ENCODE measurements at regions not wholly inside any gene's neighbourhood (a gene's known extent, or its start where the extent isn't known, plus 50 kb on each side); places are given as distances from the start of the nearest gene placed in this dataset.

- DNase-seq (ENCODE audit: low spot score), result no peak
Observed at GRCh38 chr1:55572878-55573734, 357.9 kb upstream of the USP24 start.

- no peak for DNase-seq (ENCODE audit: low spot score)
Observed at GRCh38 chr1:55571767-55572166, 356.6 kb upstream of the USP24 start.

- no peak for DNase-seq (ENCODE audit: low spot score)
Observed at GRCh38 chr1:55569417-55569816, 354.3 kb upstream of the USP24 start.

- no peak for DNase-seq (ENCODE audit: low spot score)
Observed at GRCh38 chr1:55568732-55569131, 353.6 kb upstream of the USP24 start.

- no peak for DNase-seq (ENCODE audit: low spot score)
Observed at GRCh38 chr1:55560266-55560665, 345.1 kb upstream of the USP24 start.

- DNase-seq (ENCODE audit: low spot score), result no peak
Observed at GRCh38 chr1:55559842-55560241, 344.7 kb upstream of the USP24 start.

- DNase-seq (ENCODE audit: low spot score), result no peak
Observed at GRCh38 chr1:55559161-55559611, 344.0 kb upstream of the USP24 start.

GRCh38 chr1:55558515-55558914 lies 343.4 kb upstream of the USP24 start:
- DNase-seq (ENCODE audit: low spot score), result no peak

- no peak for DNase-seq (ENCODE audit: low spot score)
Observed at GRCh38 chr1:55555956-55556725, 341.0 kb upstream of the USP24 start.

- no peak for DNase-seq (ENCODE audit: low spot score)
Observed at GRCh38 chr1:55554611-55555010, 339.4 kb upstream of the USP24 start.

- no peak for DNase-seq (ENCODE audit: low spot score)
Observed at GRCh38 chr1:55552636-55553035, 337.5 kb upstream of the USP24 start.

- no peak for DNase-seq (ENCODE audit: low spot score)
Observed at GRCh38 chr1:55547405-55547804, 332.2 kb upstream of the USP24 start.

GRCh38 chr1:55546553-55546952 lies 331.4 kb upstream of the USP24 start:
- no peak for DNase-seq (ENCODE audit: low spot score)

- no peak for DNase-seq (ENCODE audit: low spot score)
Observed at GRCh38 chr1:55544826-55545225, 329.7 kb upstream of the USP24 start.

GRCh38 chr1:55542901-55543504 lies 327.8 kb upstream of the USP24 start:
- no peak for DNase-seq (ENCODE audit: low spot score)

- no peak for DNase-seq (ENCODE audit: low spot score)
Observed at GRCh38 chr1:55541296-55541695, 326.1 kb upstream of the USP24 start.

GRCh38 chr1:55539652-55540512 lies 324.7 kb upstream of the USP24 start:
- no peak for DNase-seq (ENCODE audit: low spot score)

- DNase-seq (ENCODE audit: low spot score), result no peak
Observed at GRCh38 chr1:55538428-55538827, 323.3 kb upstream of the USP24 start.

GRCh38 chr1:55536545-55536865 lies 321.3 kb upstream of the USP24 start:
- DNase-seq (ENCODE audit: low spot score), result no peak

GRCh38 chr1:55535724-55536544 lies 320.8 kb upstream of the USP24 start:
- DNase-seq (ENCODE audit: low spot score), result no peak

GRCh38 chr1:55534565-55535121 lies 319.5 kb upstream of the USP24 start:
- no peak for DNase-seq (ENCODE audit: low spot score)

All from CD4-positive, alpha-beta T cell treated with Interleukin-15 for 4 hours (primary cell).